Left lung (tissue), 4 donors: ENCODE measurements at regions not wholly inside any gene's neighbourhood (a gene's known extent, or its start where the extent isn't known, plus 50 kb on each side); places are given as distances from the start of the nearest gene placed in this dataset.
A peak's percentile ranks its signal among the peaks of the same experiment; 100 is the strongest.

Experiments used
- ATAC-seq: fragments of 200-7000 bp; cut with Tn5 transposase; one replicate; pipeline ENCODE4 v1.9.1; 2020; ENCODE audit warnings: moderate library complexity
- DNase-seq, 4 donors: peaks; one replicate each; pipeline ENCODE4 v3.0.0-alpha.2; 2013 to 2020
- H3K27ac ChIP-seq, 2 donors: fragments of 200-600 bp; sonication (generic) in 1 of 2; one replicate each; pipeline versions ENCODE4 v1.5.0 to v1.8.0; 2020 to 2021
- H3K27me3 ChIP-seq, 2 donors: fragments of 200-600 bp; sonication (generic) in 1 of 2; one replicate each; pipeline versions ENCODE4 v1.5.0 to v1.8.0; 2020 to 2021
- H3K36me3 ChIP-seq, 2 donors: fragments of 200-600 bp; sonication (generic) in 1 of 2; one replicate each; pipeline versions ENCODE4 v1.5.0 to v1.8.0; 2020 to 2021
- H3K4me1 ChIP-seq, 2 donors: fragments of 200-600 bp; one replicate each; pipeline ENCODE4 v1.8.0; 2021
- H3K4me3 ChIP-seq, 2 donors: fragments of 200-600 bp; sonication (generic) in 1 of 2; one replicate each; pipeline versions ENCODE4 v1.5.0 to v1.8.0; 2020 to 2021; ENCODE audit warnings: mild to moderate bottlenecking in 1 of 2
- H3K9me3 ChIP-seq, 2 donors: fragments of 200-600 bp; sonication (generic) in 1 of 2; one replicate each; pipeline versions ENCODE4 v1.5.0 to v1.8.0; 2020 to 2021
- intact Hi-C, 2 donors: fragments of 100-400 bp; cut with DNase I; formaldehyde crosslinking; loops; one replicate each; pipeline versions ENCODE4 v1.11.2 to v1.14.2; 2022
- TF ChIP-seq, protein P1 (sequence below), 2 donors: fragments of 200-600 bp; sonication (generic) in 1 of 2; IDR thresholded peaks; one replicate each; pipeline versions ENCODE4 v1.5.0 to v1.8.0; 2021; ENCODE audit warnings: antibody characterized with exemption in 2 of 2
- donor health status: DM: no; HTN: yes; CAD: no.
- donor health status: DM: no; HTN: no; CAD: no.

DNA sequence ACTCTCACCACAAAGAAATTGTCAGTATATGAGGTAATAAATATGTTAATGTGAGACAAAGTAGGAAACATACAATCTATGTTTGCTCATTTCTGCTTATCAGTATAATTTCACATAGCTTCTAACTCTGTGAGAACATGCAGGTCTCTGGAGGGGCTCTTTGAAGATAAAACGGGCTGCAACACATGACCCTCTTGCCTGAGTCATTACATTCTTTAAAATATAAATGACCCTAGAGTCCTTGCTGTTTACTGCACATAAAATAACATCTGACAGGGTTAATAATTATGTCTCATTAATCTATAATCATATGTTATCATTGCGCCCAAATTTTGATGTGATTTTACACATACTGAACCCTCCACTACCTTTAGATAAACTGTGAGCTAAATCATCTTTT, 681.5 kb downstream of the ARAP2 start:
- H3K36me3 ChIP-seq = no peaks in the 10 kb centered on the region
- TF ChIP-seq, protein P1, sequence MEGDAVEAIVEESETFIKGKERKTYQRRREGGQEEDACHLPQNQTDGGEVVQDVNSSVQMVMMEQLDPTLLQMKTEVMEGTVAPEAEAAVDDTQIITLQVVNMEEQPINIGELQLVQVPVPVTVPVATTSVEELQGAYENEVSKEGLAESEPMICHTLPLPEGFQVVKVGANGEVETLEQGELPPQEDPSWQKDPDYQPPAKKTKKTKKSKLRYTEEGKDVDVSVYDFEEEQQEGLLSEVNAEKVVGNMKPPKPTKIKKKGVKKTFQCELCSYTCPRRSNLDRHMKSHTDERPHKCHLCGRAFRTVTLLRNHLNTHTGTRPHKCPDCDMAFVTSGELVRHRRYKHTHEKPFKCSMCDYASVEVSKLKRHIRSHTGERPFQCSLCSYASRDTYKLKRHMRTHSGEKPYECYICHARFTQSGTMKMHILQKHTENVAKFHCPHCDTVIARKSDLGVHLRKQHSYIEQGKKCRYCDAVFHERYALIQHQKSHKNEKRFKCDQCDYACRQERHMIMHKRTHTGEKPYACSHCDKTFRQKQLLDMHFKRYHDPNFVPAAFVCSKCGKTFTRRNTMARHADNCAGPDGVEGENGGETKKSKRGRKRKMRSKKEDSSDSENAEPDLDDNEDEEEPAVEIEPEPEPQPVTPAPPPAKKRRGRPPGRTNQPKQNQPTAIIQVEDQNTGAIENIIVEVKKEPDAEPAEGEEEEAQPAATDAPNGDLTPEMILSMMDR (IDR thresholded peaks at IDR 0.05) = no peak
- intact Hi-C loops = no loop called here
- H3K4me3 ChIP-seq = no peak overlapping the region
- H3K27me3 ChIP-seq = no peaks in the 10 kb centered on the region
- ATAC-seq (no peak), DNase-seq (peak in 1 of 4 donors; percentile 0)
- H3K27ac ChIP-seq = no peak overlapping the region
- H3K4me1 ChIP-seq = no peaks in the 10 kb centered on the region
- H3K9me3 ChIP-seq = peaks cover 0 to 14% of the 10 kb centered on the region in 2 donors

DNA sequence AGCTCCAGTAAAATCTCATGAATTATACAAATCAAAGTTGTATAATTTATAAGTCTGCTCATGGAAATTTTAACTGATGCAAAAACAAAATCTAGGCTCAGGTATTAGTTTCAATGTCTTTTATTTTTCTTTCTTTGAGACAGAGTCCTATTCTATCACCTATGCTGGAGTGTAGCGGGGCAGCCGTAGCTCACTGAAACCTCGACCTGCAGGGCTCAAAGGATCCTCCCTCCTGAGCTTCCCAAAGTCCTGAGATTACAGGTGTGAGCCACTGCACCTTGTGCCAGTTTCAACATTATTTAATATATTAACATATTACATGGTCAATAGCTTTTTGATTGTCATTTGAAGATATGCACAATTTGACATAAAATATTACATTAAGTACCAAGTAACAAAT, 678.7 kb downstream of the ARAP2 start:
- TF ChIP-seq, protein P1 (IDR thresholded peaks at IDR 0.05) = no peak

DNA sequence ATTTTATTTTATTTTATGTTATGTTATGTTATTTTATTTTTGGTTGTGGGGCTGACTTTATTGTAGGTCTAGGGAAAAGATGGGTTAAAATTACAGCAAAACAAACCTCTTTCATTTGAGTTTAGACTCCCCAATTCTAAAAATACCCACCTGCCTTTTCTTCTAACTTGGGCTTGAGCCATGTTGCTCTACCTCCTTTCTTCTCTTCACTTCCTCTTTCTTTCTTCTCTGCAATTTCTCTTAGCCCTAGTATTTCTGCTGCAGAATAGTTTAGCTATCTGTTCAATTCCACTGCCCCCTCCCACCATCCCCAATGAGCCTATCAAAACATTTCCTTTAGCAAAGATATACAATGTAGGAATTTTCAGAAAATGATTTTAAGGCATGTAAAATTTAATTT, 653.3 kb downstream of the ARAP2 start:
- no peaks in the 10 kb centered on the region for H3K36me3 ChIP-seq
- H3K27ac ChIP-seq = no peak overlapping the region
- TF ChIP-seq, protein P1 (IDR thresholded peaks at IDR 0.05) = no peak
- H3K4me3 ChIP-seq = no peak overlapping the region
- ATAC-seq (no peak), DNase-seq (no peak)
- intact Hi-C loops = no loop called here
- no peaks in the 10 kb centered on the region for H3K27me3 ChIP-seq
- no peaks in the 10 kb centered on the region for H3K4me1 ChIP-seq
- H3K9me3 ChIP-seq = no peaks in the 10 kb centered on the region

More for the DNA sequence above, 678.7 kb downstream of the ARAP2 start:
- no peak overlapping the region for H3K4me3 ChIP-seq
- ATAC-seq = no peak
- H3K27ac ChIP-seq = no peak overlapping the region
- no peaks in the 10 kb centered on the region for H3K4me1 ChIP-seq
- no peaks in the 10 kb centered on the region for H3K36me3 ChIP-seq
- intact Hi-C loops = no loop called here
- no peaks in the 10 kb centered on the region for H3K9me3 ChIP-seq
- H3K27me3 ChIP-seq = no peaks in the 10 kb centered on the region
- DNase-seq = peak in 1 of 4 donors; percentile 24

DNA sequence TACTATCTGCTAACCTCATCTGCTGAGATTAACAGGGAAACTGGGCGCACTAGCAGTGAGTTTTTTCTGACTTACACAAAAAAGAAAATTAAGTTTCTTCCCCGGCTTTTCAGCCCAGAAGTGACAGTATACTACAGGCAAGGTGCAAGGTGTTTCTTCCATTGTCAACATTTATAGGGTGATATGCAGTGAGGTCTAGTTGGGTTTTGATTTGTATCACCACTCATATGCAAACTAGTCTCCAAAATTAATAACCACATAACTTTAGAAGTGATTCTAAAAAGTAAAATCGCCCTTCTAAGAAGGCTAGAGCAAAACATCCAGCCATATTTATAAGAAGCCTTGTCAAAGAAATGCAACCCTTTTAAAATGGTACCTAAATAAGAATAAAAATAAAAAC, 640.1 kb downstream of the ARAP2 start:
- ATAC-seq = no peak

DNA sequence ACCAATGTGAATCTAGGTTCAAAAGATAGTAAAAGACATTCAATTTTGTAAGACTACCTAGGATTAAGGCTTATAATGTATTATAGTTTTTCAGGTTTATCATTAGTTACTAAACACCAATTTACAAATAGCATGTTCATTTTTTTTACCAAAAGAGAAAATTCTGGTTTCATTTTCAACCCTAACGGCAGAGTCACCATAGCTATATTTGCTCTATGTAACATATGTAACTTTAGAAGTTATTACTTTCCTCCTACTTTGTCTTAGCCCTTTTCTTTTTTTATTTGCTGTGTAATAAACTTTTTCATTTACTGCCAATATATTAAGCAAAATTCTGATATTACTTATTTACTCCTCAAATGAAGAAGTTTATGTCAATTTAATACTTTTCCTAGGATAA, 639.6 kb downstream of the ARAP2 start:
- Histone ChIP-seq H3K27ac (no peak overlapping the region), H3K9me3 (no peaks in the 10 kb centered on the region), H3K4me3 (no peak overlapping the region), H3K4me1 (no peaks in the 10 kb centered on the region), H3K36me3 (no peaks in the 10 kb centered on the region), H3K27me3 (no peaks in the 10 kb centered on the region)
- intact Hi-C loops = no loop called here
- ATAC-seq = no peak
- DNase-seq = no peak
- TF ChIP-seq, protein P1 (IDR thresholded peaks at IDR 0.05) = no peak

More for the DNA sequence above, 640.1 kb downstream of the ARAP2 start:
- Histone ChIP-seq H3K4me3 (no peak overlapping the region), H3K27ac (no peak overlapping the region), H3K27me3 (no peaks in the 10 kb centered on the region), H3K36me3 (no peaks in the 10 kb centered on the region), H3K4me1 (no peaks in the 10 kb centered on the region), H3K9me3 (no peaks in the 10 kb centered on the region)
- TF ChIP-seq, protein P1 (IDR thresholded peaks at IDR 0.05) = no peak
- intact Hi-C loops = no loop called here
- DNase-seq = no peak
